ENCODE measurements at regions not wholly inside any gene's neighbourhood (a gene's known extent, or its start where the extent isn't known, plus 50 kb on each side); places are given as distances from the start of the nearest gene placed in this dataset.

DNA sequence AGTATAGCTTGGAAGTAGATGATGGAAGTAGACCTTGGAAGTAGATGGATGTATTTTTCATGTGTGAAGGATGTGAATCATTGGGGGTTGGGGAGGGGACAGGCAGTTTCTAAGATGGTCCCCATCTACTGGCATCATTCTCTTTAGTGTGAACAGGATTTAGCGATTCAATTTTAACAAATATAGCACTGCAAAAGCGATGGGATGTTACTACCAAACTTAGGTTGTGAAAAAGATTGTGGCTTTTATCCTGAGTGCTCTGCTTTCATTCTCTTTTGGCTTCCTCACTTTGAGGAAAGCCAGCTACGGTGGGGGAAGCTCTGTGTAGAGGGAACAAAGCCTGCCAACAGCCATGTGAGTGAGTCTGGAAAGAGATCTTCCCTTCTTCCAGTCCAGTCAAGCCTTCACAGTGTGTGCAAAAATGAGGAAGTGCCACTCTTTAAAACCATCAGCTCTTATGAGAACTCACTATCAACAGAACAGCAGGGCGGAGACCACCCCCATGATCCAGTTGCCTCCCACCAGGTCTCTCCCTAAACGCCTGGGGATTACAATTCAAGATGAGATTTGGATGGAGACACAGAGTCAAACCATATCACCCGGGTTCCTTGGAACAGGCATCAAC lies 441.4 kb downstream of the SH3GL2 start:
- H2AFZ ChIP-seq (ENCODE audit: low read depth, low read length) = no peak overlapping the region
- H3K9me1 ChIP-seq (ENCODE audit: control insufficient read depth, insufficient read depth, low read length) = no peaks in the 10 kb centered on the region
- H4K20me1 ChIP-seq (replicated peaks; ENCODE audit: control insufficient read depth, insufficient read depth, low read length) = no peaks in the 10 kb centered on the region
- FAIRE-seq = no peak
- ChIA-PET POLR2A (interaction anchor here (0.5 kb wide), 1 partner anchor 1372 kb away, joined by 3 read pairs; no protein-coding TSS in a partner anchor), CTCF (ENCODE audit: low intra/inter-chr PET ratio) (no interaction called here)
- BruUV-seq (replicated peaks) = no TSS peak
- H3K27me3 ChIP-seq (ENCODE audit: control insufficient read depth in 2 of 2, insufficient read depth in 2 of 2, low read length in 2 of 2) = no peaks in the 10 kb centered on the region
- no peak for DNase-seq (ENCODE audit: extremely low read depth in 1 of 4, low spot score in 3 of 4)
- intact Hi-C loops (cut with micrococcal nuclease) (no loop called here), in situ Hi-C loops (cut with MboI) (no loop called here)
- no peaks in the 10 kb centered on the region for H3K9me3 ChIP-seq (replicated peaks; ENCODE audit: control insufficient read depth, insufficient read depth, low read depth, low read length)
- H3K4me1 ChIP-seq (replicated peaks in 1 of 2; ENCODE audit: control insufficient read depth in 2 of 2, insufficient read depth in 2 of 2, low read length in 2 of 2) = no peaks in the 10 kb centered on the region
- no peak overlapping the region for H3K4me2 ChIP-seq (ENCODE audit: insufficient read depth, low read length)
- H3K4me3 ChIP-seq = no peak overlapping the region
- H3K9ac ChIP-seq (ENCODE audit: insufficient read depth in 1 of 2, low read depth in 2 of 2, low read length in 2 of 2) = no peak overlapping the region
- 3% methylated on average over 6 of the region's 6 CpGs for WGBS (ENCODE audit: insufficient coverage, low coverage, missing lambda C conversion rate)
- no peak overlapping the region for H3K27ac ChIP-seq (ENCODE audit: extremely low read depth, low read depth, low read length)
- H3K79me2 ChIP-seq (ENCODE audit: control insufficient read depth, insufficient read depth, low read length) = no peaks in the 10 kb centered on the region
- no peak for ATAC-seq
- no peaks in the 10 kb centered on the region for H3K36me3 ChIP-seq (ENCODE audit: control insufficient read depth, insufficient read depth, low read length)
- TF ChIP-seq ZNF212 (CRISPR knock-in tag; IDR thresholded peaks at IDR 0.05) (no peak), PHB2 (IDR thresholded peaks at IDR 0.05; ENCODE audit: low read depth) (no peak), SAFB (IDR thresholded peaks at IDR 0.05; ENCODE audit: borderline replicate concordance, low read depth, low read length) (no peak), SRSF3 (IDR thresholded peaks at IDR 0.05; ENCODE audit: insufficient read depth, low read length) (no peak), KLF10 (CRISPR knock-in tag; IDR thresholded peaks at IDR 0.05) (no peak), SIN3B (IDR thresholded peaks at IDR 0.05; ENCODE audit: low read depth) (no peak), ZBTB11 (CRISPR knock-in tag; IDR thresholded peaks at IDR 0.05) (no peak), NFIC (IDR thresholded peaks at IDR 0.05) (no peak), TRIM28 (IDR thresholded peaks at IDR 0.05) (no peak), ILF3 (IDR thresholded peaks at IDR 0.05; ENCODE audit: borderline replicate concordance) (no peak), CHD1 (IDR thresholded peaks at IDR 0.05; ENCODE audit: low read length) (no peak)
- TF ChIP-seq, protein P1, sequence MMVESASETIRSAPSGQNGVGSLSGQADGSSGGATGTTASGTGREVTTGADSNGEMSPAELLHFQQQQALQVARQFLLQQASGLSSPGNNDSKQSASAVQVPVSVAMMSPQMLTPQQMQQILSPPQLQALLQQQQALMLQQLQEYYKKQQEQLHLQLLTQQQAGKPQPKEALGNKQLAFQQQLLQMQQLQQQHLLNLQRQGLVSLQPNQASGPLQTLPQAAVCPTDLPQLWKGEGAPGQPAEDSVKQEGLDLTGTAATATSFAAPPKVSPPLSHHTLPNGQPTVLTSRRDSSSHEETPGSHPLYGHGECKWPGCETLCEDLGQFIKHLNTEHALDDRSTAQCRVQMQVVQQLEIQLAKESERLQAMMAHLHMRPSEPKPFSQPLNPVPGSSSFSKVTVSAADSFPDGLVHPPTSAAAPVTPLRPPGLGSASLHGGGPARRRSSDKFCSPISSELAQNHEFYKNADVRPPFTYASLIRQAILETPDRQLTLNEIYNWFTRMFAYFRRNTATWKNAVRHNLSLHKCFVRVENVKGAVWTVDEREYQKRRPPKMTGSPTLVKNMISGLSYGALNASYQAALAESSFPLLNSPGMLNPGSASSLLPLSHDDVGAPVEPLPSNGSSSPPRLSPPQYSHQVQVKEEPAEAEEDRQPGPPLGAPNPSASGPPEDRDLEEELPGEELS (CRISPR knock-in tag; IDR thresholded peaks at IDR 0.05; ENCODE audit: borderline replicate concordance) = no peak
- TF ChIP-seq, protein P2, sequence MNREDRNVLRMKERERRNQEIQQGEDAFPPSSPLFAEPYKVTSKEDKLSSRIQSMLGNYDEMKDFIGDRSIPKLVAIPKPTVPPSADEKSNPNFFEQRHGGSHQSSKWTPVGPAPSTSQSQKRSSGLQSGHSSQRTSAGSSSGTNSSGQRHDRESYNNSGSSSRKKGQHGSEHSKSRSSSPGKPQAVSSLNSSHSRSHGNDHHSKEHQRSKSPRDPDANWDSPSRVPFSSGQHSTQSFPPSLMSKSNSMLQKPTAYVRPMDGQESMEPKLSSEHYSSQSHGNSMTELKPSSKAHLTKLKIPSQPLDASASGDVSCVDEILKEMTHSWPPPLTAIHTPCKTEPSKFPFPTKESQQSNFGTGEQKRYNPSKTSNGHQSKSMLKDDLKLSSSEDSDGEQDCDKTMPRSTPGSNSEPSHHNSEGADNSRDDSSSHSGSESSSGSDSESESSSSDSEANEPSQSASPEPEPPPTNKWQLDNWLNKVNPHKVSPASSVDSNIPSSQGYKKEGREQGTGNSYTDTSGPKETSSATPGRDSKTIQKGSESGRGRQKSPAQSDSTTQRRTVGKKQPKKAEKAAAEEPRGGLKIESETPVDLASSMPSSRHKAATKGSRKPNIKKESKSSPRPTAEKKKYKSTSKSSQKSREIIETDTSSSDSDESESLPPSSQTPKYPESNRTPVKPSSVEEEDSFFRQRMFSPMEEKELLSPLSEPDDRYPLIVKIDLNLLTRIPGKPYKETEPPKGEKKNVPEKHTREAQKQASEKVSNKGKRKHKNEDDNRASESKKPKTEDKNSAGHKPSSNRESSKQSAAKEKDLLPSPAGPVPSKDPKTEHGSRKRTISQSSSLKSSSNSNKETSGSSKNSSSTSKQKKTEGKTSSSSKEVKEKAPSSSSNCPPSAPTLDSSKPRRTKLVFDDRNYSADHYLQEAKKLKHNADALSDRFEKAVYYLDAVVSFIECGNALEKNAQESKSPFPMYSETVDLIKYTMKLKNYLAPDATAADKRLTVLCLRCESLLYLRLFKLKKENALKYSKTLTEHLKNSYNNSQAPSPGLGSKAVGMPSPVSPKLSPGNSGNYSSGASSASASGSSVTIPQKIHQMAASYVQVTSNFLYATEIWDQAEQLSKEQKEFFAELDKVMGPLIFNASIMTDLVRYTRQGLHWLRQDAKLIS (CRISPR knock-in tag; IDR thresholded peaks at IDR 0.05) = no peak

Measured in K562 (cell line).